Glutamatergic neuron (in vitro differentiated cells): ENCODE measurements at regions not wholly inside any gene's neighbourhood (a gene's known extent, or its start where the extent isn't known, plus 50 kb on each side); places are given as distances from the start of the nearest gene placed in this dataset.

Experiments
- DNase-seq: peaks from one replicate; pipeline ENCODE4 v3.0.0; 2022
- H3K27ac Mint-ChIP-seq: one replicate; pipeline ENCODE4 v1.8.0; 2020; ENCODE audit warnings: mild to moderate bottlenecking, mixed read lengths, inconsistent platforms; ENCODE audit not compliant: unreplicated experiment
- H3K27me3 Mint-ChIP-seq: one replicate; pipeline ENCODE4 v1.8.0; 2020; ENCODE audit warnings: mild to moderate bottlenecking, moderate library complexity, mixed read lengths, inconsistent platforms; ENCODE audit not compliant: unreplicated experiment
- H3K36me3 Mint-ChIP-seq: one replicate; pipeline ENCODE4 v1.8.0; 2020; ENCODE audit warnings: mild to moderate bottlenecking, mixed read lengths, inconsistent platforms; ENCODE audit not compliant: unreplicated experiment
- H3K4me1 Mint-ChIP-seq: one replicate; pipeline ENCODE4 v1.8.0; 2020; ENCODE audit warnings: mild to moderate bottlenecking, low read depth, mixed read lengths, inconsistent platforms; ENCODE audit not compliant: unreplicated experiment
- H3K4me3 Mint-ChIP-seq: one replicate; pipeline ENCODE4 v1.8.0; 2020; ENCODE audit warnings: mild to moderate bottlenecking, mixed read lengths, inconsistent platforms; ENCODE audit not compliant: unreplicated experiment
- H3K9me3 Mint-ChIP-seq: one replicate; pipeline ENCODE4 v1.8.0; 2020; ENCODE audit warnings: mild to moderate bottlenecking, moderate library complexity, mixed read lengths, inconsistent platforms; ENCODE audit not compliant: unreplicated experiment
- TF ChIP-seq, protein P1 (sequence below): fragments of 200-600 bp; sonication (generic); IDR thresholded peaks from one replicate; pipeline ENCODE4 v1.5.0; 2021; ENCODE audit not compliant: partially characterized antibody, unreplicated experiment

DNA sequence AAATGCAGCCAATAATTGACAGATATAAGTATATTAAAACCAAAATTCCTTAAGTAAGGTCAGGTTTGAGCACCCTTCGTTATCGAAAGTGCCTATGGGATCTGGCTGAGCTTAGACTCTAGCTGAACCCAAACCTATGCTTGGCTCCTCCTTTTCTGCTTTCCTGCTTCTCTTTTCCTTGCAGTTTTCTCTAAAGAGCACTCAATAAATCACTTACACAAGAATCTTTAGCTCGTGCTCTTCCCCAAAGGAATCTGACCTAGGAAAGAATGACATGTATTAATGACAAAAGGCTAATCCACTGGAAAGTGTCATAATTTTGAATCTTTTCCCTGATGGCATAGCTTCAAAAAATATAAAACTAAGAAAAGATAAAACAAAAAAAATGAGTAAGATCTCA, 282.7 kb downstream of the DKK2 start:
- Mint-ChIP-seq H3K27ac (no peak overlapping the region), H3K27me3 (no peaks in the 10 kb centered on the region)
- DNase-seq: no peak

DNA sequence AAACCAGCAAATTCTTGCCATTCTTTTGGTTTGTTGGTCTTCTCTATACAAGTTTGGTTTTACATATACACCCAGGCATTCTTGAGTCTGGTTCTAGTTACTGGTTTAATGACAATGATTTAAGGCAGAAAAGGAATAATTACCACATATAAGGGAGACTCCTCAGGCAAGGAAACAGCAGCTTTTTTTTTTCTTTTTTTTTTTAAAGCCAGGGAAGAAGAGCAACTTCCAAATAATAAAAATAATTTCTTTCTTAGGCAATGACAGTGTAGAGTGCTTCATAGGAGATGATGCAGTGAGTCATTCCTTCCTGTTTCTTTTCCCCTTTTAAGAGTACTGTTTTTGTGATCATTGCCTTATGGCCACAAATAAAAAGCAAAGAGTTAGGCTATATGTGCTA, 289.7 kb downstream of the DKK2 start:
- DNase-seq: no peak
- Mint-ChIP-seq H3K4me3 (no peak overlapping the region), H3K27me3 (peaks cover 2% of the 10 kb centered on the region), H3K36me3 (no peaks in the 10 kb centered on the region), H3K27ac (no peak overlapping the region), H3K9me3 (peaks cover 2% of the 10 kb centered on the region), H3K4me1 (peaks cover 18% of the 10 kb centered on the region)
- TF ChIP-seq, protein P1, sequence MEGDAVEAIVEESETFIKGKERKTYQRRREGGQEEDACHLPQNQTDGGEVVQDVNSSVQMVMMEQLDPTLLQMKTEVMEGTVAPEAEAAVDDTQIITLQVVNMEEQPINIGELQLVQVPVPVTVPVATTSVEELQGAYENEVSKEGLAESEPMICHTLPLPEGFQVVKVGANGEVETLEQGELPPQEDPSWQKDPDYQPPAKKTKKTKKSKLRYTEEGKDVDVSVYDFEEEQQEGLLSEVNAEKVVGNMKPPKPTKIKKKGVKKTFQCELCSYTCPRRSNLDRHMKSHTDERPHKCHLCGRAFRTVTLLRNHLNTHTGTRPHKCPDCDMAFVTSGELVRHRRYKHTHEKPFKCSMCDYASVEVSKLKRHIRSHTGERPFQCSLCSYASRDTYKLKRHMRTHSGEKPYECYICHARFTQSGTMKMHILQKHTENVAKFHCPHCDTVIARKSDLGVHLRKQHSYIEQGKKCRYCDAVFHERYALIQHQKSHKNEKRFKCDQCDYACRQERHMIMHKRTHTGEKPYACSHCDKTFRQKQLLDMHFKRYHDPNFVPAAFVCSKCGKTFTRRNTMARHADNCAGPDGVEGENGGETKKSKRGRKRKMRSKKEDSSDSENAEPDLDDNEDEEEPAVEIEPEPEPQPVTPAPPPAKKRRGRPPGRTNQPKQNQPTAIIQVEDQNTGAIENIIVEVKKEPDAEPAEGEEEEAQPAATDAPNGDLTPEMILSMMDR: no peak

More for the DNA sequence above, 282.7 kb downstream of the DKK2 start:
- H3K9me3 Mint-ChIP-seq: no peaks in the 10 kb centered on the region
- H3K4me1 Mint-ChIP-seq: peaks cover 11% of the 10 kb centered on the region
- TF ChIP-seq, protein P1: no peak
- no peaks in the 10 kb centered on the region for H3K36me3 Mint-ChIP-seq
- H3K4me3 Mint-ChIP-seq: no peak overlapping the region

DNA sequence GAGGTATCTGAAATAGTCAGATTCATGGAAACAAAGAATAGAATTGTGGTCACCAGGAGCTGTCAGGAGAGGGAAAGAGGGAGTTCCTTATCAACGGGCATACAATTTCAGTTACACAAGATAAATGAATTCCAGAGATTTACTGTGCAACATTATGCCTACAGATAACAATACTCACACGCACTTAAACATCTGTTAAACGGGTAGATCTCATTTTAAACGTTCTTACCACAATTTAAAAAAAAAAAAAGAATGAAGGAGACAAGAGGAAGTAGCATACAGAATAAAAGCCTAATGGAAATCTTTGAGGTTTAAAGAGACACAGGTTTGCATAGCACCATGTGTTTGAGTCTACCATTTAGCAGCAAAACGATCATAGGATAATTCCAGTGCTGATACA, 298.0 kb downstream of the DKK2 start:
- Mint-ChIP-seq H3K36me3 (no peaks in the 10 kb centered on the region), H3K9me3 (peaks cover 2% of the 10 kb centered on the region), H3K27me3 (no peaks in the 10 kb centered on the region), H3K4me1 (peaks cover 18% of the 10 kb centered on the region), H3K4me3 (peak overlapping the region; percentile 77), H3K27ac (peak overlapping the region; percentile 80)
- TF ChIP-seq, protein P1: no peak
- DNase-seq: no peak

DNA sequence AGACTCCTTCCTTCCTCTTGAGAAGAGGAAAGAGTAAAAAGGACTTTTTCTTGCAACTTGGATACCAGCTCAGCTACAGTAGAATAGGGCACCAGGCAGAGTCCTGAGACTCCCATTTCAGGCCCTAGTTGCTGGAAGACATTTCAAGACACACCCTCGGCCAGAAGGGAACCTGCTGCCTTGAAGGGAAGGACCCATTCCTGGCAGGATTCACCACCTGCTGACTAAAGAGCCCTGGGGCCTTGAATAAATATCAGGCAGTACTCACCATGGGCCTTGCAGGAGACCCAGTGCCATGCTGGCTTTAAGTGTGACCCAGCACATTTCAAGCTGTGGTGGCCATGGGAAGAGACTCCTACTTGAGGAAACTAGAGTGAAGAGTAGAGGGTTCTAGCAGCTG, 317.6 kb downstream of the DKK2 start:
- TF ChIP-seq, protein P1: no peak

DNA sequence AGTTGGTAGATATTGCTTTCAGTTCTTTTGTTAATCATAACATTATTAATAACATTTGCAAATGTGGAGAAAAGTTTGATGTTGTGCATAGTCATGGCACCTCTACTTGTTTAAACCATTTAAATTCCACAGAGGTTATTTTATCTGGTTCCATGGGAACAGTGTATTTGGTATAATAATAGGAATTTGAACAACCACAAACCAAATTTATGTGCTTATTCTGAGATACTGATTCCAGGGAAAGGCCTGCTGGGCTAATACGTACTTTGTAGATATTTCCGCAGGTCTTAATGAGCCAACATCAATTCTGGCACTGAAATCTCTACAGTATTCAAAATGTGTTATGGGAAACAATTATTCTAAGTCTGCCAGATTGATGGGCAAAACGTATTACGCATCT, 319.0 kb downstream of the DKK2 start:
- no peak overlapping the region for H3K27ac Mint-ChIP-seq
- TF ChIP-seq, protein P1: no peak
- no peaks in the 10 kb centered on the region for H3K27me3 Mint-ChIP-seq
- DNase-seq: no peak
- H3K4me3 Mint-ChIP-seq: no peak overlapping the region
- H3K9me3 Mint-ChIP-seq: no peaks in the 10 kb centered on the region
- H3K36me3 Mint-ChIP-seq: no peaks in the 10 kb centered on the region
- peaks cover 3% of the 10 kb centered on the region for H3K4me1 Mint-ChIP-seq

More for the DNA sequence above, 317.6 kb downstream of the DKK2 start:
- Mint-ChIP-seq H3K27ac (no peak overlapping the region), H3K27me3 (no peaks in the 10 kb centered on the region), H3K9me3 (no peaks in the 10 kb centered on the region), H3K36me3 (no peaks in the 10 kb centered on the region), H3K4me1 (peaks cover 3% of the 10 kb centered on the region), H3K4me3 (no peak overlapping the region)
- DNase-seq: no peak
